D721Med (cell line): ENCODE measurements at regions not wholly inside any gene's neighbourhood (a gene's known extent, or its start where the extent isn't known, plus 50 kb on each side); places are given as distances from the start of the nearest gene placed in this dataset.

Experiments used
- DNase-seq: peaks from one replicate; pipeline ENCODE4 v3.0.0; 2011; ENCODE audit warnings: low spot score; ENCODE audit not compliant: insufficient read length
- FAIRE-seq: peaks from 2 replicates; lab custom pipeline; 2011; peaks lifted over from hg19 to GRCh38; lab: Jason Lieb, UNC
- CTCF ChIP-seq: IDR thresholded peaks from 2 replicates; pipeline ENCODE4 v1.5.1; 2012; ENCODE audit warnings: mild to moderate bottlenecking, control low read depth; ENCODE audit not compliant: insufficient read depth; ENCODE audit errors: missing control alignments

DNA sequence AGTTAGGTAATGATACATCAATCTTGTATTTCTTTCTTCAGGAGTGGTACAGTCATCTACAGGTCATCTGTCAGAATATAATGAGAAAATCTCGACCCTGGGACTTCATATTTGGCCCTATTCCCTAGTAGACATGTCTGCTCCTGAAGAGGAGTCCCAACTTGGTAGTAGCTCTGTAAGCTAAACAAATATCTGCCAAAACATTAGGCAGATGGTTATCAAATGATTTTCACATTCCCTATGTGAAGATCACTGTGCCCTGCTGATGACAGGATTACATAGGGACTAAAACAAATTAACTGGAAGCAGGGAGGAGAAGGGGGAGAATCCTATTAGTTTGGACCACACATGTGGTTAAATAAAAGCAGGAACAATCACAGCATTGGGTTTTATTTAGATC, 138.6 kb upstream of the NFIB start:
- no peak for TF ChIP-seq CTCF
- DNase-seq: no peak
- no peak for FAIRE-seq

- DNase-seq (no peak), FAIRE-seq (peak; percentile 44)
- no peak for TF ChIP-seq CTCF
Measured at GRCh38 chr9:14451949-14452348, 138.0 kb upstream of the NFIB start.

GRCh38 chr9:14447103-14447502, 133.2 kb upstream of the NFIB start:
- DNase-seq (no peak), FAIRE-seq (no peak)
- TF ChIP-seq CTCF: no peak

DNA sequence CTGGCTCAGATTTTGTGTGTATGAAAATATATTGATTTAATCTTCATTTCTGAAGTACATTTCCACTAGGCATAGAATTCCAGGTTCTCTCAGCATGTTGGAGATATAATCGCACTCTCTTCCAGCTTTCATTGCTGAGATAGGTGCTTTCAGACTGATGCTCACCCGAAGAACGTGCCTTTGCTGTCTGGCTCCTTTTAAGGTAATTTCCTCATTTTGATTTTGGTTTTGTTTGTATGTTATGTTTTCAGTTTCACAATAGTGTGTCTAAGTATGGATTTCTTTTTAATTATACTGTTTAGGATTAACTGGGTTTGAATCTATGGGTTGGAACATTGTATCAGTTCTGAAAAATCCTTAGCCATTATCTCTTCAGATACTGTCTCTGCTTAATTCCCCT, 132.0 kb upstream of the NFIB start:
- DNase-seq: no peak
- TF ChIP-seq CTCF: no peak
- no peak for FAIRE-seq

- TF ChIP-seq CTCF: no peak
- FAIRE-seq (no peak), DNase-seq (no peak)
Measured at GRCh38 chr9:14442956-14443355, 129.0 kb upstream of the NFIB start.

- FAIRE-seq: no peak
- no peak for DNase-seq
- TF ChIP-seq CTCF: peak; percentile 39
Measured at GRCh38 chr9:14441976-14442651, 128.2 kb upstream of the NFIB start.

- FAIRE-seq (no peak), DNase-seq (no peak)
- no peak for TF ChIP-seq CTCF
Measured at GRCh38 chr9:14441115-14441514, 127.2 kb upstream of the NFIB start.
